ENCODE measurements at regions not wholly inside any gene's neighbourhood (a gene's known extent, or its start where the extent isn't known, plus 50 kb on each side); places are given as distances from the start of the nearest gene placed in this dataset.

GRCh38 chr16:82535764-82536163 is 91.0 kb upstream of the CDH13 start:
- no peak for DNase-seq (ENCODE audit: low read depth)
- H3K4me3 ChIP-seq (ENCODE audit: low read length) = no peak overlapping the region
- TF ChIP-seq CTCF (conservative IDR thresholded peaks at IDR 0.05; ENCODE audit: low read depth, low read length) = no peak

DNA sequence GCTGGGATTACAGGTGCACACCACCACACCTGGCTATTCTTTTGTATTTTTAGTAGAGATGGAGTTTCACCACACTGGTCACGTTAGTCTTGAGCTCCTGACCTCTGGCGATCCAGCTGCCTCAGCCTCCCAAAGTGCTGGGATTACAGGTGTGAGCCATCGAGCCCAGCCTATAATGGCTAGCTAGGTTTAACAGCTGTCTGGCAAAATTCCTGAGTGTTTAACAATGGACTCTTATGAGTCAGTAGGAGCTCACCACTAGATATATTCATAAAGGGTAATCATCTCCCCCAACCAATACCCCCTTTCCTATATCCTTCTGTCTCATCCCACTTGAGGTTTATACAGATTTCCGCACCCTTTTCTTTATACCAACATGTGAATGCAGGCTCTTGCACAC is 91.5 kb upstream of the CDH13 start:
- no peak for DNase-seq (ENCODE audit: low read depth)
- no peak overlapping the region for H3K4me3 ChIP-seq (ENCODE audit: low read length)
- no peak for TF ChIP-seq CTCF (conservative IDR thresholded peaks at IDR 0.05; ENCODE audit: low read depth, low read length)

DNA sequence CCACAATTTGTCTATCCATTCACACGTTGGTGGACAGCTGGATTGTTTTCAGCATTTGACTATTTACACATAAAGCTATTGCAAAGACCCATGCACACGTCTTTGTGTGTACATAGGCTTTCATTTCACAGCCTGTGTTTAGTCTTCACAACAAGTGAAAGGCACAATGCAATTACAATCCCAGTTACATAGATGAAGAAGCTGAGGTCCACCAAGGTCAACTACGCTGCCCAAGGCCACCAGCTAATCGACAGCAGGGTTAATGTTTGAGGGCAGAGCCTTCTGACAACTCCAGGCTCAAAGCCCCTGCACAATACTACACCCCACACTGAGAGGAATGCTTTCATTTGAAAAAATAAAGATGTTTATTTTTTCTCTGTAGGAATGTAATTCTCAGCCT is 93.6 kb upstream of the CDH13 start:
- no peak for DNase-seq (ENCODE audit: low read depth)
- no peak overlapping the region for H3K4me3 ChIP-seq (ENCODE audit: low read length)
- no peak for TF ChIP-seq CTCF (conservative IDR thresholded peaks at IDR 0.05; ENCODE audit: low read depth, low read length)

GRCh38 chr16:82530883-82531282 is 95.9 kb upstream of the CDH13 start:
- DNase-seq (ENCODE audit: low read depth) = no peak
- no peak overlapping the region for H3K4me3 ChIP-seq (ENCODE audit: low read length)
- TF ChIP-seq CTCF (conservative IDR thresholded peaks at IDR 0.05; ENCODE audit: low read depth, low read length) = no peak

DNA sequence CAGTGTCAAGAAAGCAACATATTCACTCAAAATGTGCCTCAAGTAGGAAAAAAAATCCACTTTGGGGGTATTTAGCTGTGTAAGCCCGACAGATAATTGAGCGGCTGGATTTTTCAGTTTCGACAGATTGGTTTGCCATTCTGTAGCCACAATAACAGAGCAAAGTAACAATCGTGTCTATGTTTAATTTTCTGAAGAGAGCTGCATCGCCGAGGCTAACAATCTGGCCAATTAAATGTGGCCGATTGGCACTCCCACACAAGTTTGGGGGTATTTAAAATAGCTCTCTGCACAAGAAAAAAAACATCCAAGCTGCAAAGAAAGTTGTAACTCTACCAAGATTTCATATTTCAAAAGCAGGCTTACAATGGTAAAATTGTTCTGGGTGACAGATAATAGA is 99.7 kb upstream of the CDH13 start:
- no peak for DNase-seq (ENCODE audit: low read depth)
- no peak for TF ChIP-seq CTCF (conservative IDR thresholded peaks at IDR 0.05; ENCODE audit: low read depth, low read length)
- no peak overlapping the region for H3K4me3 ChIP-seq (ENCODE audit: low read length)

DNA sequence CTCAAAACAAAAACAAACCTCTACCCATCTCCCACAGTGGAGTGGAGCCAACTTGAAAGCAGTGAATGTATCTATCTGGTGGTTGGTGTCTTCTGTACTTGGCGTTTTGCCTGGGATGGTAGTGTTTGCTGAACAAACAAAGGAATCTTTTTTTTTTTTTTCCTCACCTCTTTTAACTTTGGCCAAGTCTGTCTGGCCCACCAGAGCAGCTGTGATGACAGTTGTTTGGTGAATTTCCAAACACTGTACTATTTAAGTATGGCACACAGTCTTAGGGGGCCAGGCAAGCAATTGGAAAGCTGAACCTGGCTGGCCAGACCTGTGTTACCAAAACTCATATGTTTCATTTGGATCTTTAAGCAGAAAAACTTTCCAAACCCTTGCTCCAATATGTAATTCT is 101.8 kb upstream of the CDH13 start:
- DNase-seq (ENCODE audit: low read depth) = no peak

GRCh38 chr16:82523815-82524214 is 103.0 kb upstream of the CDH13 start:
- TF ChIP-seq CTCF (conservative IDR thresholded peaks at IDR 0.05; ENCODE audit: low read depth, low read length) = no peak
- peak; percentile 44 for DNase-seq (ENCODE audit: low read depth)

More for the DNA sequence above, 101.8 kb upstream of the CDH13 start:
- no peak overlapping the region for H3K4me3 ChIP-seq (ENCODE audit: low read length)
- TF ChIP-seq CTCF (conservative IDR thresholded peaks at IDR 0.05; ENCODE audit: low read depth, low read length) = no peak

More at GRCh38 chr16:82523815-82524214, 103.0 kb upstream of the CDH13 start:
- H3K4me3 ChIP-seq (ENCODE audit: low read length) = no peak overlapping the region

Data from retinal pigment epithelial cell (primary cell).